ENCODE measurements at regions not wholly inside any gene's neighbourhood (a gene's known extent, or its start where the extent isn't known, plus 50 kb on each side); places are given as distances from the start of the nearest gene placed in this dataset.

DNA sequence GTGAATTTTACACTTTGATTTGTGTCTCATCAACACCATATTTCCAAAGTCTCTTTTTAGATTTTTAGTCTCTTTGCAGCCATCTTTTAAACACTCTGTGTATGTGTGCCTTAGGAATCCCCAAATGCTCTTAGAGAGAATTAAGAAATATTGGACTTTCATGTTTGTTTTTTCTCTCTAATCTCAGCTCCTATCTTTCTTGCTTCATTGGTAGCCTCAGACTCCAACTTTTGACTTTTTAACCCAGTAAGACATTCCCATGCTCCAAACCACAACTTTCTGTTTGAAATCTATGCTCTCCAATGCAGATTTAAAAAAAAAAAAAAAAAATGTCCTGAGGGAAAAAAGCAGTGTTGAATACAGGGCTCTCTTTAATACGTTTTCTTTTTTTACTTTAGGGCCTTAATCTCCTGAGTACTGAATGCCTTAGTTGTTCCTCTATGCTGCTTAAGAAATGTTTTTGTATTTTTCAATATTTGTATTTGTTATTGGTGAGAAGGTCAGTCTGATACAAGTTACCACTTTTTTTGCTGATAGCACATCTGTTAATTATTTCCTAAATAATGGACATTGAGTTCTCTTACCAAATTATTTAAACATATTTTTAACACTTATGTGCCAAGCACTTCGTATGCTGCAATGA, 489.9 kb downstream of the NXPH1 start:
- no peak for TF ChIP-seq CTCF (IDR thresholded peaks at IDR 0.05)
- TF ChIP-seq POLR2AphosphoS5 (IDR thresholded peaks at IDR 0.05; ENCODE audit: insufficient read depth in 1 of 2, low read depth in 1 of 2): no peak
